K562 (cell line): ENCODE measurements at regions not wholly inside any gene's neighbourhood (a gene's known extent, or its start where the extent isn't known, plus 50 kb on each side); places are given as distances from the start of the nearest gene placed in this dataset.

Experiments used
- ATAC-seq: fragments of 200-7000 bp; cut with Tn5 transposase; 3 replicates; pipeline ENCODE4 v1.9.1; 2020; ENCODE audit warnings: moderate library complexity
- BruUV-seq: library from RNA; stranded (reverse); fragments of 400-500 nt; replicated peaks from 2 replicates; lab custom pipeline; 2021; lab: Mats Ljungman, UMichigan
- CTCF ChIA-PET: fragments of 300-600 bp; formaldehyde crosslinking; extraction: SDS; loops from one replicate; lab custom pipeline; 2021; ENCODE audit warnings: low intra/inter-chr PET ratio; lab: Yijun Ruan, JAX
- POLR2A ChIA-PET: fragments of 300-600, 350-650 bp; sonication (Branson Sonifier 250); formaldehyde crosslinking; extraction: SDS; loops from one replicate; lab custom pipeline; 2021; ENCODE audit warnings: antibody characterized with exemption, inconsistent platforms; lab: Yijun Ruan, JAX
- DNase-seq, 4 experiments: peaks; one replicate each; pipeline versions ENCODE4 v3.0.0 to v3.0.0-alpha.2; 2011 to 2018; ENCODE audit warnings: low spot score in 3 of 4, mixed read lengths in 3 of 4; ENCODE audit errors: extremely low read depth in 1 of 4
- FAIRE-seq: peaks from 2 replicates; lab custom pipeline; 2011; peaks lifted over from hg19 to GRCh38; lab: Jason Lieb, UNC
- H2AFZ ChIP-seq: 2 replicates; pipeline ENCODE4 v1.6.0; 2011; ENCODE audit warnings: low read depth, low read length, control low read depth, inconsistent platforms
- H3K27ac ChIP-seq: fragments of 200-600 bp; 3 replicates; pipeline ENCODE4 v1.8.0; 2011; ENCODE audit warnings: low read depth, mild to moderate bottlenecking, control low read depth, inconsistent platforms, low read length, moderate library complexity, mixed read lengths; ENCODE audit errors: extremely low read depth
- H3K27me3 ChIP-seq, 2 experiments: fragments of 300-600 bp in 1 of 2; 2 replicates in 1 of 2; 3 replicates in 1 of 2; pipeline versions ENCODE4 v1.6.0 to v1.8.0; 2011; ENCODE audit warnings: inconsistent platforms in 2 of 2, low read length in 2 of 2, mild to moderate bottlenecking in 1 of 2, mixed read lengths in 1 of 2, moderate library complexity in 1 of 2; ENCODE audit not compliant: control insufficient read depth in 2 of 2, insufficient read depth in 2 of 2
- H3K36me3 ChIP-seq: fragments of 300-600 bp; 3 replicates; pipeline ENCODE4 v1.8.0; 2011; ENCODE audit warnings: mild to moderate bottlenecking, low read length, inconsistent platforms; ENCODE audit not compliant: control insufficient read depth, insufficient read depth
- H3K4me1 ChIP-seq, 2 experiments: fragments of 200-600 bp in 1 of 2; replicated peaks in 1 of 2; 2 replicates in 1 of 2; 3 replicates in 1 of 2; pipeline versions ENCODE4 v1.5.1 to v1.8.0; 2011; ENCODE audit warnings: inconsistent platforms in 2 of 2, low read length in 2 of 2, mild to moderate bottlenecking in 1 of 2, mixed read lengths in 1 of 2, moderate library complexity in 1 of 2; ENCODE audit not compliant: control insufficient read depth in 2 of 2, insufficient read depth in 2 of 2
- H3K4me2 ChIP-seq: 2 replicates; pipeline ENCODE4 v1.6.1; 2011; ENCODE audit warnings: low read length, control low read depth, inconsistent platforms, mixed read lengths; ENCODE audit not compliant: insufficient read depth
- H3K4me3 ChIP-seq: fragments of 200-600 bp; sonication (generic), shearing (Covaris generic); 2 replicates; pipeline ENCODE4 v1.5.1; 2016; ENCODE audit warnings: control low read depth, inconsistent platforms
- H3K79me2 ChIP-seq: fragments of 200-600 bp; 3 replicates; pipeline ENCODE4 v1.8.0; 2011; ENCODE audit warnings: low read length, inconsistent platforms; ENCODE audit not compliant: control insufficient read depth, insufficient read depth
- H3K9ac ChIP-seq, 2 experiments: 2 replicates each; pipeline versions ENCODE4 v1.6.0 to v1.6.1; 2011; ENCODE audit warnings: low read depth in 2 of 2, low read length in 2 of 2, control low read depth in 1 of 2, inconsistent platforms in 1 of 2, mild to moderate bottlenecking in 1 of 2, mixed read lengths in 1 of 2; ENCODE audit not compliant: insufficient read depth in 1 of 2
- H3K9me1 ChIP-seq: one replicate; pipeline ENCODE4 v1.6.0; 2011; ENCODE audit warnings: inconsistent platforms, mild to moderate bottlenecking, low read length, moderate library complexity; ENCODE audit not compliant: control insufficient read depth, insufficient read depth
- H3K9me3 ChIP-seq: replicated peaks from 2 replicates; pipeline ENCODE4 v1.5.1; 2011; ENCODE audit warnings: low read depth, low read length, inconsistent platforms; ENCODE audit not compliant: control insufficient read depth, insufficient read depth
- H4K20me1 ChIP-seq: replicated peaks from 2 replicates; pipeline ENCODE4 v1.6.1; 2011; ENCODE audit warnings: low read length, inconsistent platforms, mixed read lengths; ENCODE audit not compliant: control insufficient read depth, insufficient read depth
- RBM39 ChIP-seq: fragments of 200-400 bp; formaldehyde crosslinking; optimal IDR thresholded peaks from 2 replicates; pipeline ENCODE3; 2018; ENCODE audit warnings: low read depth, low read length
- RCOR1 ChIP-seq, 2 experiments: IDR thresholded peaks; 2 replicates each; pipeline ENCODE4 v1.6.1; 2012; ENCODE audit warnings: low read depth in 2 of 2, low read length in 2 of 2, borderline replicate concordance in 1 of 2, improper control_type of control experiment in 1 of 2
- THAP7 ChIP-seq: fragments of 250-450 bp; sonication (Bioruptor Pico); IDR thresholded peaks from 2 replicates; pipeline ENCODE4 v1.5.0; 2021
- ZBTB40 ChIP-seq, 2 experiments: fragments of 450-650 bp in 1 of 2; sonication (generic) in 1 of 2; formaldehyde crosslinking in 1 of 2; IDR thresholded peaks; 2 replicates each; pipeline versions ENCODE4 v1.7.1 to v1.9.0; 2016 to 2022; ENCODE audit warnings: inconsistent platforms in 1 of 2, mild to moderate bottlenecking in 1 of 2, missing genetic modification reagents in 1 of 2
- ZNF263 ChIP-seq: sonication (generic); formaldehyde crosslinking; IDR thresholded peaks from 2 replicates; pipeline ENCODE4 v1.8.0; 2022; ENCODE audit warnings: mild to moderate bottlenecking, missing genetic modification reagents, borderline replicate concordance
- ZNF395 ChIP-seq: fragments of 200-800 bp; sonication (Bioruptor generic); IDR thresholded peaks from 2 replicates; pipeline ENCODE4 v1.6.1; 2017; ENCODE audit warnings: missing genetic modification characterization, missing compliant biosample characterization
- ZNF561 ChIP-seq: fragments of 450-650 bp; formaldehyde crosslinking; conservative IDR thresholded peaks from 2 replicates; pipeline ENCODE4 v1.4.0; 2020; ENCODE audit warnings: mild to moderate bottlenecking, moderate library complexity
- WGBS: fragments of 100-300 bp; shearing (Covaris generic); methylation state at CpG from one replicate; pipeline ENCODE4 v1.1.6; 2016; ENCODE audit warnings: low coverage, mixed read lengths; ENCODE audit not compliant: insufficient coverage; ENCODE audit errors: missing lambda C conversion rate; 5-methylcytosine and 5-hydroxymethylcytosine counted together
- in situ Hi-C: fragments of 300-500 bp; cut with MboI; formaldehyde crosslinking; loops from 4 replicates; pipeline ENCODE4 v1.15.0; 2018; ENCODE audit warnings: inconsistent platforms, mixed read lengths
- intact Hi-C: fragments of 100-400 bp; cut with micrococcal nuclease; formaldehyde crosslinking; loops from 2 replicates; pipeline ENCODE4 v1.14.2; 2022
- TF ChIP-seq, protein P1 (sequence below): IDR thresholded peaks from 2 replicates; pipeline ENCODE4 v1.6.1; 2014; ENCODE audit warnings: antibody characterized with exemption
- TF ChIP-seq, protein P2 (sequence below): fragments of 250-450 bp; sonication (Bioruptor Pico); IDR thresholded peaks from 2 replicates; pipeline ENCODE4 v1.8.0; 2022; ENCODE audit warnings: moderate library complexity, mild to moderate bottlenecking, inconsistent platforms

- BruUV-seq = no TSS peak
- intact Hi-C loops (no loop called here), in situ Hi-C loops (no loop called here)
- ChIA-PET CTCF (no interaction called here), POLR2A (no interaction called here)
- H3K9me3 ChIP-seq = no peaks in the 10 kb centered on the region
- WGBS = 0% methylated on average over 4 of the region's 4 CpGs
- H3K9me1 ChIP-seq = no peaks in the 10 kb centered on the region
- DNase-seq (no peak), FAIRE-seq (no peak), ATAC-seq (no peak)
- TF ChIP-seq, protein P1, sequence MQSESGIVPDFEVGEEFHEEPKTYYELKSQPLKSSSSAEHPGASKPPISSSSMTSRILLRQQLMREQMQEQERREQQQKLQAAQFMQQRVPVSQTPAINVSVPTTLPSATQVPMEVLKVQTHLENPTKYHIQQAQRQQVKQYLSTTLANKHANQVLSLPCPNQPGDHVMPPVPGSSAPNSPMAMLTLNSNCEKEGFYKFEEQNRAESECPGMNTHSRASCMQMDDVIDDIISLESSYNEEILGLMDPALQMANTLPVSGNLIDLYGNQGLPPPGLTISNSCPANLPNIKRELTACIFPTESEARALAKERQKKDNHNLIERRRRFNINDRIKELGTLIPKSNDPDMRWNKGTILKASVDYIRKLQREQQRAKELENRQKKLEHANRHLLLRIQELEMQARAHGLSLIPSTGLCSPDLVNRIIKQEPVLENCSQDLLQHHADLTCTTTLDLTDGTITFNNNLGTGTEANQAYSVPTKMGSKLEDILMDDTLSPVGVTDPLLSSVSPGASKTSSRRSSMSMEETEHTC = no peak
- no peak for TF ChIP-seq ZNF561 (CRISPR knock-in tag)
- no peak for TF ChIP-seq RCOR1 (IDR thresholded peaks at IDR 0.05; ENCODE audit: borderline replicate concordance in 1 of 2, low read depth in 2 of 2, low read length in 2 of 2)
- no peak for TF ChIP-seq ZNF263 (CRISPR knock-in tag)
- TF ChIP-seq RBM39 = no peak
- no peak for TF ChIP-seq THAP7 (CRISPR knock-in tag)
- TF ChIP-seq, protein P2, sequence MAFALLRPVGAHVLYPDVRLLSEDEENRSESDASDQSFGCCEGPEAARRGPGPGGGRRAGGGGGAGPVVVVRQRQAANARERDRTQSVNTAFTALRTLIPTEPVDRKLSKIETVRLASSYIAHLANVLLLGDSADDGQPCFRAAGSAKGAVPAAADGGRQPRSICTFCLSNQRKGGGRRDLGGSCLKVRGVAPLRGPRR (CRISPR knock-in tag) = no peak
- TF ChIP-seq ZNF395 (CRISPR knock-in tag) = no peak
- no peak for TF ChIP-seq ZBTB40 (IDR thresholded peaks at IDR 0.05)
- no peak for TF ChIP-seq ZBTB40 (CRISPR knock-in tag; IDR thresholded peaks at IDR 0.05)
- H4K20me1 ChIP-seq = no peaks in the 10 kb centered on the region
- no peak overlapping the region for H2AFZ ChIP-seq
- no peaks in the 10 kb centered on the region for H3K4me1 ChIP-seq
- no peak overlapping the region for H3K9ac ChIP-seq
- H3K27me3 ChIP-seq = peaks cover 6 to 10% of the 10 kb centered on the region in 2 experiments; a peak in 2 of 5 replicates
- no peaks in the 10 kb centered on the region for H3K36me3 ChIP-seq
- H3K4me2 ChIP-seq = no peak overlapping the region
- no peaks in the 10 kb centered on the region for H3K79me2 ChIP-seq
- no peak overlapping the region for H3K4me3 ChIP-seq
- H3K27ac ChIP-seq = no peak overlapping the region
These were observed 448.9 kb upstream of the ZMIZ1 start for GRCh38 chr10:78619896-78620295.
